ENCODE measurements at regions not wholly inside any gene's neighbourhood (a gene's known extent, or its start where the extent isn't known, plus 50 kb on each side); places are given as distances from the start of the nearest gene placed in this dataset.

GRCh38 chr2:13770279-13770678 is 862.2 kb upstream of the LRATD1 start:
- 68 to 73% methylated on average over 2 of the region's 2 CpGs for WGBS, 2 donors
- Histone ChIP-seq H3K27ac (no peak overlapping the region), H3K9me3 (no peaks in the 10 kb centered on the region), H3K4me1 (no peaks in the 10 kb centered on the region), H3K36me3 (replicated peaks in 1 of 2; ENCODE audit: insufficient read depth in 1 of 2, low read depth in 2 of 2) (no peaks in the 10 kb centered on the region), H3K27me3 (no peaks in the 10 kb centered on the region), H3K4me3 (no peak overlapping the region)
- DNase-seq (no peak), ATAC-seq (no peak)
- TF ChIP-seq POLR2A (IDR thresholded peaks at IDR 0.05) (no peak), CTCF (IDR thresholded peaks at IDR 0.05) (no peak)
- intact Hi-C loops (cut with DNase I), result no loop called here

- intact Hi-C loops (cut with DNase I), result no loop called here
- no peak for TF ChIP-seq CTCF (IDR thresholded peaks at IDR 0.05)
- no peak for TF ChIP-seq POLR2A (IDR thresholded peaks at IDR 0.05)
- Histone ChIP-seq H3K9me3 (no peaks in the 10 kb centered on the region), H3K27ac (no peak overlapping the region), H3K36me3 (replicated peaks in 1 of 2; ENCODE audit: insufficient read depth in 1 of 2, low read depth in 2 of 2) (no peaks in the 10 kb centered on the region), H3K4me1 (no peaks in the 10 kb centered on the region), H3K27me3 (no peaks in the 10 kb centered on the region), H3K4me3 (no peak overlapping the region)
- DNase-seq, result no peak
- no peak for ATAC-seq
- 5 to 14% methylated on average over 1 of the region's 1 CpG for WGBS, 2 donors
Observed at GRCh38 chr2:13779996-13780395, 852.5 kb upstream of the LRATD1 start.

- no peak for DNase-seq
- Histone ChIP-seq H3K27ac (no peak overlapping the region), H3K9me3 (no peaks in the 10 kb centered on the region), H3K4me3 (no peak overlapping the region), H3K4me1 (no peaks in the 10 kb centered on the region), H3K36me3 (replicated peaks in 1 of 2; ENCODE audit: insufficient read depth in 1 of 2, low read depth in 2 of 2) (no peaks in the 10 kb centered on the region), H3K27me3 (no peaks in the 10 kb centered on the region)
- intact Hi-C loops (cut with DNase I), result no loop called here
- ATAC-seq, result no peak
- 41 to 53% methylated on average over 3 of the region's 3 CpGs for WGBS, 2 donors
- TF ChIP-seq POLR2A (IDR thresholded peaks at IDR 0.05), result no peak
- TF ChIP-seq CTCF (IDR thresholded peaks at IDR 0.05), result no peak
Observed at GRCh38 chr2:13791019-13791547, 841.4 kb upstream of the LRATD1 start.

GRCh38 chr2:13806539-13806938 is 826.0 kb upstream of the LRATD1 start:
- intact Hi-C loops (cut with DNase I), result no loop called here
- Histone ChIP-seq H3K36me3 (replicated peaks in 1 of 2; ENCODE audit: insufficient read depth in 1 of 2, low read depth in 2 of 2) (no peaks in the 10 kb centered on the region), H3K4me1 (no peaks in the 10 kb centered on the region), H3K27me3 (no peaks in the 10 kb centered on the region), H3K27ac (no peak overlapping the region), H3K4me3 (no peak overlapping the region), H3K9me3 (no peaks in the 10 kb centered on the region)
- no peak for DNase-seq
- ATAC-seq, result no peak
- TF ChIP-seq CTCF (IDR thresholded peaks at IDR 0.05), result no peak
- TF ChIP-seq POLR2A (IDR thresholded peaks at IDR 0.05), result no peak
- WGBS, 2 donors, result 89 to 91% methylated on average over 5 of the region's 5 CpGs

- Histone ChIP-seq H3K4me1 (no peaks in the 10 kb centered on the region), H3K4me3 (no peak overlapping the region), H3K9me3 (no peaks in the 10 kb centered on the region), H3K36me3 (replicated peaks in 1 of 2; ENCODE audit: insufficient read depth in 1 of 2, low read depth in 2 of 2) (no peaks in the 10 kb centered on the region), H3K27me3 (no peaks in the 10 kb centered on the region), H3K27ac (no peak overlapping the region)
- TF ChIP-seq POLR2A (IDR thresholded peaks at IDR 0.05) (no peak), CTCF (IDR thresholded peaks at IDR 0.05) (no peak)
- DNase-seq (no peak), ATAC-seq (no peak)
- intact Hi-C loops (cut with DNase I), result no loop called here
- 68 to 70% methylated on average over 4 of the region's 4 CpGs for WGBS, 2 donors
Observed at GRCh38 chr2:13813236-13813635, 819.3 kb upstream of the LRATD1 start.

Measured in body of pancreas (tissue), 4 donors.